Prostate gland (tissue), 2 donors: ENCODE measurements at regions not wholly inside any gene's neighbourhood (a gene's known extent, or its start where the extent isn't known, plus 50 kb on each side); places are given as distances from the start of the nearest gene placed in this dataset.

Experiments used
- CTCF ChIP-seq, 4 experiments: fragments of 200-600 bp in 2 of 4; fragments of 450-650 bp in 2 of 4; sonication (generic) in 2 of 4; IDR thresholded peaks; 1 replicate in 3 of 4; 2 replicates in 1 of 4; pipeline ENCODE4 v1.5.1; 2016 to 2019; ENCODE audit warnings: antibody characterized with exemption in 4 of 4, mild to moderate bottlenecking in 2 of 4, moderate library complexity in 2 of 4
- POLR2AphosphoS5 ChIP-seq: sonication (generic); formaldehyde crosslinking; IDR thresholded peaks from one replicate; pipeline ENCODE4 v1.6.1; 2017; ENCODE audit warnings: antibody characterized with exemption

- no peak for TF ChIP-seq POLR2AphosphoS5
- no peak for TF ChIP-seq CTCF (IDR thresholded peaks at IDR 0.05)
These were observed 430.2 kb upstream of the TBX3 start for GRCh38 chr12:115114140-115114539.
